ENCODE measurements at regions not wholly inside any gene's neighbourhood (a gene's known extent, or its start where the extent isn't known, plus 50 kb on each side); places are given as distances from the start of the nearest gene placed in this dataset.
"Not testable (repeated sequence)": the region's sequence is repeated elsewhere in the genome, so short reads cannot be mapped to it uniquely, and the experiment has no call there.

DNA sequence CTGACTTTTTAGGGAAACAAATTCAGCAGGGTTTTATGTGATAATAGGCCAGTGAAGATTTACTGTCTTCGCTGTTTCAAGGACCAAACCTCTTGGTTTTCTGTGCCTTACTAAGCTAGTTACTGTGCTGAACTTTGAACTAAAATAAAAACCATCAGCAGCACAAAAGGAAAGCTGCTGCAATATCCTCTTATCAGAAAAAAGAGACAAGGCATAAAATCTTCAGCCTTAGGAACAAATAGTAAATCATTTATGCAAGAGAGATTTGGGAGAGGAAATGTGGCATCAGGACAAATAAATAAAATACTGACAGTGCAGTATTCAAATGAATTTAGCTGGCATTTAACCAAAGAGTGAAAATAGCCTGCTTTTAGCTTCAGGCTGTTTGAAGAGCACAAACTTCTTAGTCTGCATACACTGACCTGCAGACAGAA lies 64.1 kb upstream of the EHBP1 start:
- TF ChIP-seq, protein P1, sequence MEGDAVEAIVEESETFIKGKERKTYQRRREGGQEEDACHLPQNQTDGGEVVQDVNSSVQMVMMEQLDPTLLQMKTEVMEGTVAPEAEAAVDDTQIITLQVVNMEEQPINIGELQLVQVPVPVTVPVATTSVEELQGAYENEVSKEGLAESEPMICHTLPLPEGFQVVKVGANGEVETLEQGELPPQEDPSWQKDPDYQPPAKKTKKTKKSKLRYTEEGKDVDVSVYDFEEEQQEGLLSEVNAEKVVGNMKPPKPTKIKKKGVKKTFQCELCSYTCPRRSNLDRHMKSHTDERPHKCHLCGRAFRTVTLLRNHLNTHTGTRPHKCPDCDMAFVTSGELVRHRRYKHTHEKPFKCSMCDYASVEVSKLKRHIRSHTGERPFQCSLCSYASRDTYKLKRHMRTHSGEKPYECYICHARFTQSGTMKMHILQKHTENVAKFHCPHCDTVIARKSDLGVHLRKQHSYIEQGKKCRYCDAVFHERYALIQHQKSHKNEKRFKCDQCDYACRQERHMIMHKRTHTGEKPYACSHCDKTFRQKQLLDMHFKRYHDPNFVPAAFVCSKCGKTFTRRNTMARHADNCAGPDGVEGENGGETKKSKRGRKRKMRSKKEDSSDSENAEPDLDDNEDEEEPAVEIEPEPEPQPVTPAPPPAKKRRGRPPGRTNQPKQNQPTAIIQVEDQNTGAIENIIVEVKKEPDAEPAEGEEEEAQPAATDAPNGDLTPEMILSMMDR (IDR thresholded peaks at IDR 0.05; ENCODE audit: insufficient read depth, low read length): no peak
- no peak overlapping the region for H3K4me3 ChIP-seq (ENCODE audit: low read depth, low read length)
- DNase-seq (ENCODE audit: low read depth): no peak

DNA sequence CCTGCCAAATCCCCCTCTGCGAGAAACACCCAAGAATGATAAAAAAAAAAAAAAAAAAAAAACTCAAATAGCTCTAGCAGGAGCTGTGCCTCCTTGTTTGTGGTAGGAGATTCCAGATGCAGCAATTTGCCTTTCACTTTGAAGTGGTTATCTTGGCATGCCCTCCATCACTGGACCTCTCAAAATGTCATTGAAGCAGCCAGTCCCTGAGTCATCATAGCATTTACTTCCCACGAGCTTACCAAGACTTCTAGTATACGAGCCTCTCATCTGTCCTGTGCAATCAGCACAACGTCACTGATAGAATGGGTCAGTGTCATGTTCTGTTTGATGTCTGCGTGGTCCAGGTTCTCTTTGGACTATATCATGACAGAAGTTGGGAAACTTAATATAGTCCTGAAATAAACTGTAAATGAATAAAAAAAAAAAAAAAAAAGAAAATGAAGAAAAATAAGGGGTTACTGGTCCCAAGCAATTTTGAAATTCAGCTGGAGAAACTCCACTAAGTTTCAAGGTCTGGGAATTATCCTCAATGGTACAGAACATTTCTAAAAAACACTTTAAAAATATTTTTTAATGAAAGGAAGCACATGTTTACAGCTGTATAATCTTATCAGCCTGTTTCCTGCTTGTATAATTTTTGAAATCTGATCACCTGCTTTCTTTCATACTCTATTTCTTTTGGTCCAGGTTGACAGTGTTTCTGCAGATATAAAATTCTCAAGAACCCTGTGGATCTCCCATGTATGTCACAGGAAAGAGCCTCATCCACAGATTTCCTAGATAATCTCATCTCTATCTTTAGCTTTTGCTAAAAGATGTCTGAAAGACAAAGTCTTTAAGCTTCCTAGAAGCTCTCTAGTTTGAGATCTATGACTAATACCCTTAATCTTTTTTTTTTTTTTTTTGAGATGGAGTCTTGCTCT lies 74.1 kb upstream of the EHBP1 start:
- DNase-seq (ENCODE audit: low read depth): no peak
- TF ChIP-seq, protein P1 (IDR thresholded peaks at IDR 0.05; ENCODE audit: insufficient read depth, low read length): no peak
- no peak overlapping the region for H3K4me3 ChIP-seq (ENCODE audit: low read depth, low read length)

DNA sequence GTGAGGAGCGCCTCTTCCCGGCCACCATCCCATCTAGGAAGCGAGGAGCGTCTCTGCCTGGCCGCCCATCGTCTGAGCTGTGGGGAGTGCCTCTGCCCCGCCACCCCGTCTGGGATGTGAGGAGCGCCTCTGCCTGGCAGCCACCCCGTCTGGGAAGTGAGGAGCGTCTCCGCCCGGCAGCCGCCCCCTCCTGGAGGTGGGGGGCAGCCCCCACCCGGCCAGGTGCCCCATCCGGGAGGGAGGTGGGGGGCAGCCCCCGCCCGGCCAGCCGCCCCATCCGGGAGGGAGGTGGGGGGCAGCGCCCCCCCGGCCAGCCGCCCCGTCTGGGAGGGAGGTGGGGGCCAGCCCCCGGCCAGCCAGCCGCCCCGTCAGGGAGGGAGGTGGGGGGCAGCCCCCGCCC lies 75.3 kb upstream of the EHBP1 start:
- not testable (repeated sequence) for DNase-seq (ENCODE audit: low read depth); H3K4me3 ChIP-seq (ENCODE audit: low read depth, low read length)

DNA sequence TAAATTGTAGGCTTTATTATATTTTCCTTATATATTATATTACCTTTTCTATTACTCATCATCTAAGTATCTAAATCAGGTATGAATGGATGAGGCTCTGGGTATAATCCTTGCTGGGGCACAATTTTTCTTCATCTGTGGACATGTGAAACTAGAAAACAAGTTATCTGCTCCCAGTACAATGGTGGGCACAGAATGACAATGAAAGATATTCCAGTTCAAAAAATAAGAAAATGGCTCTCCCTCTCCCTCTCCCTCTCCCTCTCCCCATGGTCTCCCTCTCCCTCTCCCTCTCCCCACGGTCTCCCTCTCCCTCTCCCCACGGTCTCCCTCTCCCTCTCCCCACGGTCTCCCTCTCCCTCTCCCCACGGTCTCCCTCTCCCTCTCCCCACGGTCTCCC lies 76.2 kb upstream of the EHBP1 start:
- not testable (repeated sequence) for DNase-seq (ENCODE audit: low read depth); H3K4me3 ChIP-seq (ENCODE audit: low read depth, low read length)

DNA sequence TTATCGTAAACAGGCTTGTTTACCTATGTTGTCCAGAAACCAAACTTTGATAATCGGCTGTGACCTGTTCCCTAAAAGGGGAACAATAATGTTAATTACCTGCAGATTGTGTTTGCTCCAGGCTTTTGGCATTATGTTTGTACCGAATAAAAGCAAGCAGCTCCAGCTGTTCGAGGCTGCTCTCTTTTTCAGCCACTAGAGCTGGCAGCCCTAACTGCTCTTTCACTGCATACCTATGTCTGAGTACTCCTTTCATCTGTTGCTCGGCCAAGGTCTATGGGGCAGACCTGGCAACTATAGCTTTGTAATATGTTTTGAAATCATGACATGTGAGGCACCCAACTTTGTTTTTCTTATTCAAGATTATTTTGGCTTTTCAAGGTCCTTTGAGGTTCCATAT lies 77.8 kb upstream of the EHBP1 start:
- TF ChIP-seq, protein P1 (IDR thresholded peaks at IDR 0.05; ENCODE audit: insufficient read depth, low read length): no peak
- DNase-seq (ENCODE audit: low read depth): no peak
- no peak overlapping the region for H3K4me3 ChIP-seq (ENCODE audit: low read depth, low read length)

DNA sequence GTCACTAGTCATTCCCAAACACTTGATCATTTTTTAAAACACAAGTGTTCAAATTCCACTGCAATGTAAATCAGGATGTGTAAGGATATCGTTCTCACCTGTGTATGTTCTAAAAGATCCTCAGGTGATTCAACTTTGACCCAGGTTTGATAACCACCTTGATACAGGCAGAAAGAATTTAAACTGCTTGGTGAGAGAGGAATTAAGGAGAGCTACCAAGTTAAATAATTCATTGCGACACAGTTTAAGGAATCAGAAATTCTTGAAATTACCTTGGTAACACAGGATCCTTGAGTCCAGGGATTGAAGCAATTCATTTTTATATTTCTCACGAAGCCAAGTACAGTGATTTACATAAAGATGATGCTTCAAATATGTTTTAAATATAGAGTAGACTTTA lies 80.7 kb upstream of the EHBP1 start:
- no peak overlapping the region for H3K4me3 ChIP-seq (ENCODE audit: low read depth, low read length)
- TF ChIP-seq, protein P1 (IDR thresholded peaks at IDR 0.05; ENCODE audit: insufficient read depth, low read length): no peak
- DNase-seq (ENCODE audit: low read depth): no peak

DNA sequence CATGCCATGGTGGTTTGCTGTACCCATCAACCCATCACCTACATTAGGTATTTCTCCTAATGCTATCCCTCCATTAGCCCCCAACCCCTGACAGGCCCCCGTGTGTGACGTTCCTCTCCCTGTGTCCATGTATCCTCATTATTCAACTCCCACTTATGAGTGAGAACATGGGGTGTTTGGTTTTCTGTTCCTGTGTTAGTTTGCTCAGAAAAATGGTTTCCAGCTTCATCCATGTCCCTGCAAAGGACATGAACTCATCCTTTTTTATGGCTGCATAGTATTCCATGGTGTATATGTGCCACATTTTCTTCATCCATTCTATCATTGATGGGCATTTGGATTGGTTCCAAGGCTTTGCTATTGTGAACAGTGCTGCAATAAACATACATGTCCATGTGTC lies 89.0 kb upstream of the EHBP1 start:
- not testable (repeated sequence) for H3K4me3 ChIP-seq (ENCODE audit: low read depth, low read length); DNase-seq (ENCODE audit: low read depth)

DNA sequence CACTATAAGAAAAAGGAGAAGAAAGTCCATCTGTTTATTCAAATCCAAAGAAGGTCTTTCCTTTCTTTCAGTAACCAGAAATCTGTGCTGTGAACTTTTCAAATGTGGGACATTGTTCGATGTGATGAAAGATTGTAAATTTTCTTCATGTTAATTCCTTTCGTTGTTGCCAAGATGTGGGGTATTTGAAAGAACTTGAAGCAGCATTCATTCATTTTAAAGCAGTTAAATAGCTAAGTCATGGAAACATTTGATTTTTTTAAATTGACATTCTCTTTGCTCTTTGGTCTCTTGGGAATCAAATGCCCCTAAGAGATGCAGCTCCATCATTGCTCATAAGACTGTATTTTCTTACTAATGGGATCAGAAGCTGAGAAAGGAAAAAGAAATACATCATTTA lies 93.7 kb upstream of the EHBP1 start:
- TF ChIP-seq, protein P1 (IDR thresholded peaks at IDR 0.05; ENCODE audit: insufficient read depth, low read length): no peak
- H3K4me3 ChIP-seq (ENCODE audit: low read depth, low read length): no peak overlapping the region
- DNase-seq (ENCODE audit: low read depth): no peak

DNA sequence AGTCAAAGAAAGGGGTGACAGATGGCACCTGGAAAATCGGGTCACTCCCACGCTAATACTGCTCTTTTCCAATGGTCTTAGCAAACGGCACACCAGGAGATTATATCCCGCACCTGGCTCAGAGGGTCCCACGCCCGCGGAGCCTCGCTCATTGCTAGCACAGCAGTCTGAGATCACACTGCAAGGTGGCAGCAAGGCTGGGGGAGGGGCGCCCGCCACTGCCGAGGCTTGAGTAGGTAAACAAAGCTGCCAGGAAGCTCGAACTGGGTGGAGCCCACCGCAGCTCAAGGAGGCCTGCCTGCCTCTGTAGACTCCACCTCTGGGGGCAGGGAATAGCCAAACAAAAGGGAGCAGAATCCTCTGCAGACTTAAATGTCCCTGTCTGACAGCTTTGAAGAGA lies 99.5 kb upstream of the TMEM17 start:
- H3K4me3 ChIP-seq (ENCODE audit: low read depth, low read length); DNase-seq (ENCODE audit: low read depth): not testable (repeated sequence)
